GM23248 (cell line): ENCODE measurements at regions not wholly inside any gene's neighbourhood (a gene's known extent, or its start where the extent isn't known, plus 50 kb on each side); places are given as distances from the start of the nearest gene placed in this dataset.

Source experiments
- DNase-seq: peaks from one replicate; pipeline ENCODE4 v3.0.0-alpha.2; 2015
- H2AFZ ChIP-seq: fragments of 200-600 bp; sonication (generic); 2 replicates; pipeline ENCODE4 v1.6.1; 2016; ENCODE audit warnings: antibody characterized with exemption
- H3F3A ChIP-seq: fragments of 200-600 bp; sonication (generic); 2 replicates; pipeline ENCODE4 v1.6.1; 2016; ENCODE audit warnings: mild to moderate bottlenecking, antibody characterized with exemption, mixed run types; ENCODE audit not compliant: insufficient read depth
- H3K27ac ChIP-seq: fragments of 200-600 bp; sonication (generic); 2 replicates; pipeline ENCODE4 v1.5.1; 2016; ENCODE audit warnings: mild to moderate bottlenecking
- H3K27me3 ChIP-seq: fragments of 200-600 bp; sonication (generic); replicated peaks from 2 replicates; pipeline ENCODE4 v1.6.1; 2016; ENCODE audit warnings: mild to moderate bottlenecking; ENCODE audit not compliant: insufficient read depth
- H3K36me3 ChIP-seq: fragments of 200-600 bp; sonication (generic); 2 replicates; pipeline ENCODE4 v1.6.1; 2016; ENCODE audit warnings: low read depth, mild to moderate bottlenecking
- H3K4me1 ChIP-seq: fragments of 200-600 bp; sonication (generic); 2 replicates; pipeline ENCODE4 v1.6.1; 2016; ENCODE audit warnings: mild to moderate bottlenecking; ENCODE audit not compliant: insufficient read depth
- H3K4me2 ChIP-seq: fragments of 200-600 bp; sonication (generic); one replicate; pipeline ENCODE4 v1.6.1; 2016; ENCODE audit warnings: mild to moderate bottlenecking; ENCODE audit not compliant: unreplicated experiment
- H3K4me3 ChIP-seq: fragments of 200-600 bp; sonication (generic); 2 replicates; pipeline ENCODE4 v1.5.1; 2016; ENCODE audit warnings: mild to moderate bottlenecking
- H3K79me2 ChIP-seq: fragments of 200-600 bp; sonication (generic); 2 replicates; pipeline ENCODE4 v1.6.1; 2016; ENCODE audit warnings: mild to moderate bottlenecking; ENCODE audit not compliant: insufficient read depth
- H3K9ac ChIP-seq: fragments of 200-600 bp; sonication (generic); 2 replicates; pipeline ENCODE4 v1.6.1; 2016; ENCODE audit warnings: mild to moderate bottlenecking
- H3K9me2 ChIP-seq: fragments of 200-600 bp; sonication (generic); 2 replicates; pipeline ENCODE4 v1.6.1; 2016; ENCODE audit warnings: mixed run types, mild to moderate bottlenecking, moderate library complexity; ENCODE audit not compliant: insufficient read depth
- H3K9me3 ChIP-seq: fragments of 200-600 bp; sonication (generic); one replicate; pipeline ENCODE4 v1.6.1; 2017; ENCODE audit warnings: low read depth
- H4K20me1 ChIP-seq: fragments of 200-600 bp; sonication (generic); 2 replicates; pipeline ENCODE4 v1.6.0; 2016; ENCODE audit not compliant: insufficient read depth
- EZH2 ChIP-seq: fragments of 200-600 bp; sonication (generic); IDR thresholded peaks from 2 replicates; pipeline ENCODE4 v1.6.1; 2018; ENCODE audit warnings: antibody characterized with exemption, mild to moderate bottlenecking; ENCODE audit not compliant: insufficient read depth, poor library complexity, severe bottlenecking
- EZH2phosphoT487 ChIP-seq: fragments of 200-600 bp; sonication (generic); IDR thresholded peaks from 2 replicates; pipeline ENCODE4 v1.6.1; 2018; ENCODE audit warnings: antibody characterized with exemption, moderate library complexity, mild to moderate bottlenecking, low read depth; ENCODE audit not compliant: insufficient read depth
- WGBS, 2 experiments: methylation state at CpG; one replicate each; pipeline ENCODE4 v1.1.6; 2015 to 2017; ENCODE audit warnings: low lambda C conversion rate in 2 of 2, low coverage in 1 of 2; ENCODE audit errors: missing lambda C conversion rate in 2 of 2; 5-methylcytosine and 5-hydroxymethylcytosine counted together
- in situ Hi-C: fragments of 300-500 bp; cut with MboI; formaldehyde crosslinking; loops from 2 replicates; pipeline ENCODE4 v1.15.0; 2020

DNA sequence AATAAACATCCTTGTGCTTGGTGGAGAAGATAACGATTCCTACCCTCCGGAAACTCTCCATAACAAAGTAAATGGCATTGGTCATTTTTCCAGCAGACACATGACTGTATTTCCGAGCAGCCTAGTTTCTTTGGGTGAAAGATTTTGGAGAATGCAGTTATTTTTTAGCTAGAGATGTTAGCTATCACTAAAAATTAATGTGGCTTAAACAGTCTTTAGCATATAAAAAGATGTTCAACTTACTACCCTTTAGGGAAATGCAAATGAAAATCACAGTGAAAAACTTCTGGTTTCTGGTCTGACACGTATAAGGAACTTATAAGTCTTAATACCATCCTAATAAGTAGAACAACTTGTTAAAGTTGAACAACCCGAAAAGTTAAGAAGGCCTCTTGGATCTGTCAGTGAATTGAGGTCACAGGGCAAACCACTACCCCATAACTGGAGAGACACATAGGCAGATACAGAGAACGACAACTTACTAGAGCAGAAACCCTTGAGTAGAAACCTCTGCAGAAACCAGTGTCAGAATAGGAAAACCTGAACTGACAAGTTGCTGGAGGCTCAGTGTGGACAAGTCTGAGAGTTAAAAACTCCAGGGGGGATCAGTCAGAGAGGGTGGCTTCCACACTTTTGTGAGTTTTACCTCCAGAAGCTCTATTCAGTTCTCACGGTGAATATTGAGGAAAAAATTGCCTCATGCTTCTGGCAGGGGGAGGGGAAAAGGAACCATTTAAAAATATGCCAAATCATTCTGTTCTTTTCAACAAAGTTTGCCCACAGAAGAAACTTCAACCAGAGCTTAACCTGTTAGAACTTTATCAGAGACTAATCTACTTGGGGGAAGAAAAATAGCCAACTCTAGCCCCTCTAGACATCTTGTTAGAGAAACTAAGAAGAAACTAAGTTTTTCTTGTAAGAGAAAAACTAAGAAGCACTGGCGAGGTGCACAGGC, 325.2 kb upstream of the RPS23 start:
- in situ Hi-C loops: no loop called here
- H3K4me3 ChIP-seq: no peak overlapping the region
- H3K9me2 ChIP-seq: no peaks in the 10 kb centered on the region
- no peaks in the 10 kb centered on the region for H3F3A ChIP-seq
- H4K20me1 ChIP-seq: no peaks in the 10 kb centered on the region
- DNase-seq: no peak
- H2AFZ ChIP-seq: no peak overlapping the region
- no peaks in the 10 kb centered on the region for H3K36me3 ChIP-seq
- H3K4me1 ChIP-seq: no peaks in the 10 kb centered on the region
- peaks cover 23% of the 10 kb centered on the region for H3K27me3 ChIP-seq
- TF ChIP-seq EZH2 (no peak), EZH2phosphoT487 (no peak)
- H3K9me3 ChIP-seq: no peaks in the 10 kb centered on the region
- H3K27ac ChIP-seq: no peak overlapping the region
- no peaks in the 10 kb centered on the region for H3K79me2 ChIP-seq
- no peak overlapping the region for H3K4me2 ChIP-seq
- no peak overlapping the region for H3K9ac ChIP-seq
- 44 to 48% methylated on average over 8 of the region's 8 CpGs for WGBS, 2 experiments

DNA sequence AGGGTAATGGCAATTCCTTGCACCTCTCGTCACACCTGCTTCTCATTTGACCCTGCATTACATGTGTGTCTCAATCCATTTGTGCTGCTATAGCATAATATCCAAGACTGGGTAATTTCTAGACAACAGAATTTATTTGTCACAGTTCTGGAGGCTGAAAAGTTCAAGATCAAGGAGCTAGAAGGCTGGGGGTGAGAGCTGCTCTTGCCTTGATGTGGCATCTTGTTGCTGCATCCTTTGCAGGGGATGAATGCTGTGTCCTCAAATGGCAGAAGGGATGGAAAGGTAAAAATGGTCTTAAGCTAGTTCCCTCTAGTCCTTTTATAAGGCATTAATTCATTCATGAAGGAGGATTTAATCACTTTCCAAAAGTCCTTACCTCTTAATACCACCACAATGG, 323.7 kb upstream of the RPS23 start:
- TF ChIP-seq EZH2phosphoT487 (no peak), EZH2 (no peak)
- no peak overlapping the region for H3K4me3 ChIP-seq
- H3K9me3 ChIP-seq: no peaks in the 10 kb centered on the region
- no peak overlapping the region for H3K9ac ChIP-seq
- no peaks in the 10 kb centered on the region for H3F3A ChIP-seq
- H3K79me2 ChIP-seq: no peaks in the 10 kb centered on the region
- H2AFZ ChIP-seq: no peak overlapping the region
- H3K27ac ChIP-seq: no peak overlapping the region
- no peaks in the 10 kb centered on the region for H3K36me3 ChIP-seq
- no peaks in the 10 kb centered on the region for H3K4me1 ChIP-seq
- no peaks in the 10 kb centered on the region for H4K20me1 ChIP-seq
- DNase-seq: no peak
- H3K9me2 ChIP-seq: no peaks in the 10 kb centered on the region
- peaks cover 23% of the 10 kb centered on the region for H3K27me3 ChIP-seq
- WGBS, 2 experiments: 27 to 33% methylated on average over 1 of the region's 1 CpG
- in situ Hi-C loops: no loop called here
- H3K4me2 ChIP-seq: no peak overlapping the region

- no peak for DNase-seq
- peaks cover 23% of the 10 kb centered on the region for H3K27me3 ChIP-seq
- no peak overlapping the region for H3K9ac ChIP-seq
- no peaks in the 10 kb centered on the region for H4K20me1 ChIP-seq
- 58 to 71% methylated on average over 3 of the region's 3 CpGs for WGBS, 2 experiments
- H3K4me3 ChIP-seq: no peak overlapping the region
- no peaks in the 10 kb centered on the region for H3K9me3 ChIP-seq
- no peaks in the 10 kb centered on the region for H3K36me3 ChIP-seq
- no peaks in the 10 kb centered on the region for H3F3A ChIP-seq
- TF ChIP-seq EZH2phosphoT487 (no peak), EZH2 (no peak)
- H3K4me1 ChIP-seq: no peaks in the 10 kb centered on the region
- no peaks in the 10 kb centered on the region for H3K79me2 ChIP-seq
- no peak overlapping the region for H3K27ac ChIP-seq
- H3K9me2 ChIP-seq: no peaks in the 10 kb centered on the region
- no peak overlapping the region for H2AFZ ChIP-seq
- in situ Hi-C loops: no loop called here
- no peak overlapping the region for H3K4me2 ChIP-seq
These were observed 322.9 kb upstream of the RPS23 start for GRCh38 chr5:82601077-82601476.

DNA sequence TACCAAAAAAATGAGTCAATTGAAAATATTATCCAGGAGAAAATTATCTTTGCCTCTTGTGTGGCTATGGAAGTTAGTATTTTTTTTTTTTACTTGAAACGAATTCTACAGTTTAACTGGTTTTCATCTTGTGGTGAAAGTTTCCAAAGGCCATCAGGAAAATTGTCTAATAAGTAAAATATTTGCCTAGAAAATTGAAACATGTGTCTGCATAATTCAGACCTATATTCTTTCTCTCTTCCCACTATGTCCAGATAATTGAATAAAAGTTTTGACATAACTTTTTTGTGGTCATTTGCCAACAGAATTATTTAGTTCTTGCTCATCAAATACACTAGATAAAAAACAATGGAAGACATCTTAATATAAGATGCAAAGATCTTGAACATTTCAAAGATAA, 321.5 kb upstream of the RPS23 start:
- WGBS, 2 experiments: 0 to 7% methylated on average over 1 of the region's 1 CpG
- Histone ChIP-seq H3K27me3 (peaks cover 23% of the 10 kb centered on the region), H3K9me3 (no peaks in the 10 kb centered on the region), H3K4me1 (no peaks in the 10 kb centered on the region), H2AFZ (no peak overlapping the region), H3K4me2 (no peak overlapping the region), H3F3A (no peaks in the 10 kb centered on the region), H3K4me3 (no peak overlapping the region), H4K20me1 (no peaks in the 10 kb centered on the region), H3K36me3 (no peaks in the 10 kb centered on the region), H3K9ac (no peak overlapping the region), H3K9me2 (no peaks in the 10 kb centered on the region), H3K79me2 (no peaks in the 10 kb centered on the region), H3K27ac (no peak overlapping the region)
- in situ Hi-C loops: no loop called here
- no peak for DNase-seq
- no peak for TF ChIP-seq EZH2phosphoT487
- no peak for TF ChIP-seq EZH2
